Activated B cell treated with CpG ODN at 0.5 μM for 24 hours (primary cell): ENCODE measurements at regions not wholly inside any gene's neighbourhood (a gene's known extent, or its start where the extent isn't known, plus 50 kb on each side); places are given as distances from the start of the nearest gene placed in this dataset.

Source experiments
- ATAC-seq: fragments of 200-7000 bp; cut with Tn5 transposase; one replicate; pipeline ENCODE4 v1.10.0; 2021; ENCODE audit warnings: low read depth, mild to moderate bottlenecking, moderate library complexity
- CTCF ChIA-PET: fragments of 350-600 bp; sonication (Branson Sonifier 250); formaldehyde crosslinking; loops from one replicate; lab custom pipeline; 2021; ENCODE audit warnings: antibody characterized with exemption; lab: Charles Lee
- POLR2A ChIA-PET: fragments of 350-600 bp; sonication (Branson Sonifier 250); formaldehyde crosslinking; loops from one replicate; lab custom pipeline; 2021; ENCODE audit warnings: antibody characterized with exemption; lab: Charles Lee
- DNase-seq: peaks from one replicate; pipeline ENCODE4 v3.0.0; 2022
- H3K27ac Mint-ChIP-seq: one replicate; pipeline ENCODE4 v1.8.0; 2020; ENCODE audit warnings: mixed read lengths
- H3K27me3 Mint-ChIP-seq: one replicate; pipeline ENCODE4 v1.8.0; 2021; ENCODE audit warnings: mixed read lengths
- H3K36me3 Mint-ChIP-seq: one replicate; pipeline ENCODE4 v1.8.0; 2021; ENCODE audit warnings: low read depth, mixed read lengths
- H3K4me1 Mint-ChIP-seq: one replicate; pipeline ENCODE4 v1.8.0; 2021; ENCODE audit warnings: mixed read lengths
- H3K4me3 Mint-ChIP-seq: one replicate; pipeline ENCODE4 v1.8.0; 2020; ENCODE audit warnings: mild to moderate bottlenecking, mixed read lengths
- H3K9me3 Mint-ChIP-seq: one replicate; pipeline ENCODE4 v1.8.0; 2020; ENCODE audit warnings: mixed read lengths
- CTCF ChIP-seq: fragments of 200-600 bp; IDR thresholded peaks from one replicate; pipeline ENCODE4 v1.8.0; 2022; ENCODE audit warnings: antibody characterized with exemption, mild to moderate bottlenecking
- intact Hi-C: fragments of 100-400 bp; cut with micrococcal nuclease; formaldehyde crosslinking; loops from one replicate; pipeline ENCODE4 v1.15.1; 2024

DNA sequence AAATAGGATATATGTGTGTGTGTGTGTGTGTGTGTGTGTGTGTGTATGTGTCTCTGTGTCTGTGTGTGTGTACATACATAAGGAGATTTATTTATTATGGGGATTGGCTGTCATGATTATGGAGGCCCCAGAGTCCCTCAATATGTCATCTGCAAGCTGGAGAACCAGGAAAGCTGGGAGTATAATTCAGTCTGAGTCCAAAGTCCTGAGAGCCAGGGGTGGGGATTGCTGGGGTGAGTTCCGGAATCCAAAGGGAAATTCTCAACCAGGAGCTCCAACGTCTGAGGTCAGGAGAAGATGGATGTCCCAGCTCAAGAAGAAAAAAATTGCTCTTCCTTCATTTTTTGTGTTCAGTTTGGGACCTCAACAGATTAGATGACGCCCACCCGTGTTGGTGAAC, 50.7 kb upstream of the PLPP4 start:
- Mint-ChIP-seq H3K27me3 (no peaks in the 10 kb centered on the region), H3K36me3 (no peaks in the 10 kb centered on the region), H3K9me3 (no peaks in the 10 kb centered on the region), H3K4me3 (no peak overlapping the region), H3K4me1 (no peaks in the 10 kb centered on the region), H3K27ac (no peak overlapping the region)
- no peak for TF ChIP-seq CTCF
- ChIA-PET CTCF (no interaction called here), POLR2A (no interaction called here)
- ATAC-seq, result no peak
- DNase-seq, result no peak
- intact Hi-C loops, result no loop called here
